Pulmonary artery endothelial cell (primary cell): ENCODE measurements at regions not wholly inside any gene's neighbourhood (a gene's known extent, or its start where the extent isn't known, plus 50 kb on each side); places are given as distances from the start of the nearest gene placed in this dataset.

Source experiments
- DNase-seq: peaks from one replicate; pipeline ENCODE4 v3.0.0-alpha.2; 2011; ENCODE audit warnings: low read depth, low spot score

DNA sequence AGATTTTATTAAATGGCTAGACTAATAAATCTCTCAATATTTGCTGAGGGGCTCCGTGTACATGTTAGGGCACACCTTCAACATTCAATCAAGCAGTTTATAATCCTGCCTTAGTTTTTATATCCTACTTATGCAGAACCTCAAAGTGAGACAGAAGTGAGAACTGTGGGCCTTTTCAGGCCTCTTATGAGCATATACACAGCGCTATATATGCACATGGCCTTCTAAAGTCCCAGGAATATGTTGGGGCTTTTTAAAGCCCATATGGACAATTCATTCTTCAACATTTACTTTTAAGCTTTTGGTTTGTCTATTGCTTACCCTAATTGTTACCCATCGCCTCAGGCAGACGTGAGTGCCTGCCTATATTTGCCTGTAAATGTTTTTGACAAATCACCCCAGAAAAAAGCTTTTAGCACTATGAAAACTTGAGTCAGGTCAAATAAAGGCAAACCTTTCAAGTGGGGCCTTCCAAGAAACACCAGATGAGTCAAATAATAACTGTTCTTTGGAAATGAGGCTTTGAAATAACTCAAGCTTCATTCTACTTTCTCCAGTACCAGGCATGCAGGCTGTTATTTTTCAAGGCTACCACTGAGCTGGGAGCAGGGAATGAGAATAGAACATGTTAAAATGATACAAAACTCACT, 58.2 kb downstream of the ESM1 start:
- no peak for DNase-seq

DNA sequence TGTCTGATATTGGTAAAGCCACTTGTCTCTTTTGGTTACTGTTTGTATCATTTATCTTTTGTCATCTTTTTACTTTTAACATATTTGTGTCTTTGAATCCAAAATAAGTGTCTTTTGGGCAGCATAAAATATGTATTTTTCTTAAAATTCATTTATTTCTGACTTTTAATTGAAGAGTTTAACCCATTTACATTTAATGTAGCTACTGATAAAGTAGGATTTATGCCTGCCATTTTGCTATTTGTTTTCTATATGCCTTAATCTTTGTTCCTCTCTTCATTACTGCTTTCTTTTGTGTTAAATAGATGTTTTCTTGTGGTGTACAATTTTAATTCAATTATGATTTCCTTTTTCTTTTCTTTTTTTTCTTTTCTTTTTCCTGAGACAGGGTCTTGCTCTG, 60.9 kb downstream of the ESM1 start:
- DNase-seq = no peak

DNA sequence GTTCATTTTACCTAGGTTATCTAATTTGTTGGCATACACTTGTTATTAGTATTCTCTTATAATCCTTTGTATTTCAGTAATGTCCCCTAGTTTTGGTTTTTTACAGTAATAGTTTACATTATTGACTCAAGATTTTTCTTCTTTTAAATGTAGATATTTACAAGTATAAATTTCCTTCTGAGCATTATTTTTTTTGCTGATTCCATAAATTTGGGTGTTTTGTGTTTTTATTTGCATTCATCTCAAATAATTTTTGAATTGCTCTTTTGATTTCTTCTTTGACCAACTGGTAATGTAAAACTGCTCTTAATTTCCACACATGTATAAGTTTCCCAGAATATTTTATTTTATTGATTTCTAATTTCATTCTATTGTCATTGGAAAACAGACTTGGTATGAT, 68.1 kb downstream of the ESM1 start:
- DNase-seq = no peak

DNA sequence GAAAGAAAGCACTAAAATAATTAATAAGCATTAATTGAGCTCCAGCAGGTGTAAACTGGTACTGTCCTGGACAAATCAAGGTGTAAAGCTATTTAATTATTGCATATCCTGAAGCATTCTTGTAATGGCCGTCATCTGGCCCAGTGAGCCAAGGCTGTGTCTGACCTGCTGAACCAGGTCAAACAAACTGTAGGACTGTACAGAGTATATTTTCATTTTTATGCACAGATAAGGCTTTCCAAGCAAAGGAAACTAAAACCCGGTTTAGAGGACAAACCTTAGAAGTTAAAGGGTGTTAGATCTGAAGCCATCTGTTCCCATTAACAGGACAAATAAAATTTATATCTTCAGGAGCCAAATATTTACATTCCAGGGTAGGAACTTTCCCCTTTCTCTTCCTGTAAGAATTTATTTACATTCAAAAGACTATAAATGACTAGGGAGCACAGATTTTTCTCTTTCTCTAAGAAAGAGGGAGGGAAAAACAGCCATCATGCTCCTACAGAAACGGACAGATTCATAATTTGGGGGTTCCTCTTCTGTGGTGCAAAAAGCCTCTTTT, 69.8 kb downstream of the ESM1 start:
- no peak for DNase-seq

DNA sequence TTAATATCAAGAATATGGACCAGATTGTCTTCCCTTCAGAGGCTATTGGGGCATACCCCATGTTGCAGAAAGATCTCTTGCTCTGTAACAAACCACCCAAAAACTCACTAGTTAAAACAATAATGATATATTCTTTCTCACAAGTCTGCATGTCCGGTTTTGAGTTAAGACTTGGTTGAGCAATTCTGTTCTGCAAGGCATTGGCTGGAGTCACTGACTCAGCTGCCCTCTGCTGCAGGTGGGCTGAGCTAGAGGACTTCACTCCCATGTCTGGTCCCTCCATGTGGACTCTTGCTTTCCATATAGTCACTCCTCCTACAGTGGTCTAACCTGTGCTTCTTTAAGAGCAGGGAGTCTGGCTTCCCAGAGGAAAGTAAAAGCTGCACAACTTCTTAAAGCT, 73.4 kb downstream of the ESM1 start:
- DNase-seq = no peak

DNA sequence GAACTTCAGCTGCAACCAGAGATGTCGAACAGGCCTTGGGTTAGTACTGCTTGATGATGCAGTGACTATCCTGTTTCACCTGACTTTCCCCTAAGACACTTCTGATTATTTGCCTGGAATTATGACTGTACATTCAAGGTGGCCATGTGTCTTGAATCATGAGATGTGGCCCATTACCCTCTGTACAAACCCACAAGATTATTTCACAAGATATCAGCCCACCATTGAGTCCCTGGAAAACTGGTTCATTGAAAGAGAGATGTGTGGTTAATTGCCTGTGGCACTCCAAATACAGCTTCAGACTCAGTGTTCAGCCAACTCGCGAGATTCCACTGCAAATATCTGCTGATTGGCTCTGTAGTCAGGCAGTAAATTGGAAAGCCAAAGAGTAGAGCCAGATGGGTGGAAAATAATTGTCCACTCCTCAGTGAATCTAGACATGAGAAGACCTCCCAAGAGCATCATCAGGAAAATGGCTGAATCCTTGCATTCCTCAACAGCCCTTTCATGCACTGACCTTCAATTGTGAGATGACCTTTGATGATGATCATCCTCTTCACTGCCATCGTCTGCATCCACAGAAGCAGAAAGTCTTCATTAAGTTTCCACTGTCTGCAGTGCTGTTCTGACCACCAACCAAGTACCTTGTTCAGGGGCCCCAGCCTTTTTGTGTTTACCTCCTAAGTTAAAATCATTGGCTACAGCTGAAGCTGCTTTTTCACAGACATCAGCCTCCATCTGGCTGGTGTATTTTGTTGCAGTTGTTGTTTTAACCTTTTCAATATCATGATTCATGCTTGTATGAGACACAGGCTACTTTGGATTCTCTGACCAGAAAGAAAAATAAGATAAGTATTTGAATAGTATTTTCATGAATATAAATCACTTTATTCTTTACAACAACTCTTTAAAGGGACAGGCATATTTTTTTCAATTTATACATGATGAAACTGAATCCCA, 75.2 kb downstream of the ESM1 start:
- DNase-seq = peak; percentile 55

DNA sequence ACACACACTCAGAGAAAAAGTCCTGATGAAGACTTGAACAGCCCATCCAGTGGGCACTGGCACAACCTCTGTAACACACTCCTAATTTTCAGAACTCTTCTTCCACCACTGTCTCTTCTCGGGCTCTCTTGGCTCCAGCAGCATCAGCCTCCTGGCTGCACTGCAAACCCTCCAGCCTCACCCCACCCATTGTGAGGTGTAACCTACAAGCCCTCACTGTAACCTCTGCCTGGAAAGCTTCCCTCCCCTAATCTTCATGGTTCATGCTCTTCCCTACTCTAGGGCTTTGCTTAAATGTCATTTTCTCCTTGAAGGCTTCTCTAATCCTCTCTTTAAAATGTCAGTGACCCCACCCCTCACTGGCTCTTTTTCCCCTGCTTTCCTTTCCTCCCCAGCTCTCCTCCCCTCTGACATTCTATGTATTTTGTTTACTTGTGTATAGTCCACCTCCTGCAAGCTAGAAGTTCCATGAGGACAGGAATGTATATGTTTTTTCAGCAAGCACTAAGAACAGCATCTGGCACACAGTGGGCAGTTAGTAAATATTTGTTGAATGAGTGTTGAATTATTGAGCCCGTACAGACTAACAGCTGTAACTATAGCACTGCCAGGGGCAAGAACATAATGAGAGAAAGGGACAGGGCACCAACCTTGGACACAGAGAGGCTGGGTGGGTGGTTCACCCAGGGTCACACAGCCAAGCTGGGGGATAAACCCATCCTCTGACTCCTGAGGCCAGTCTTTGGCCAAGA, 76.4 kb downstream of the ESM1 start:
- no peak for DNase-seq

DNA sequence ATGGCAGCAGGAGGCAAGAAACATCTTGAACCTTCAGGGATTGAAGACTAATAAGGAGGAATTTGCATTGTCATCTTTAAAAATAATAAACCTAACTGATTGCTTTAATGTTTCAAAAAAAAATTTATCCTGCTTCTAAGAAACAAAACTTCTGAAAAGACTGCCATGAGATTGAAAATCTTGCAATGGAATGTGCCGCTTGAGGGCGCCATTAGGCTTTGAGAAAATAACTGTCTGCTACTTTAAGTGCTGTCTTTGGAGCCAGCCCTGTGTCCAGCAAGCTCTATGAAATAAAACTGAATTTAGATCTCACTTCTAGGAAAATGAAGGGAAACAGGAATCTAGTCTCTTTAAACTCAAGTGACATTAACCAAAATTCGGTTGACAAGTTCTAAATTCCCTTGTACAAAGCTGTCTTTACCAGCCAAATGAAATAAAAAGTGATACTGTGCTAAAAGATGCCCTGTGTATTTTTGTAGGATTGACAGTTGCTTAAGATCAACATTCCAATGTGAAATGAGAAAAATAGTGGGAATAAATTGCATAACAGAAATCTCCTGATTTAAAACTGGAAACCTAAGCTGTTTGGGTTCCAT, 79.4 kb downstream of the ESM1 start:
- DNase-seq = peak; percentile 54

DNA sequence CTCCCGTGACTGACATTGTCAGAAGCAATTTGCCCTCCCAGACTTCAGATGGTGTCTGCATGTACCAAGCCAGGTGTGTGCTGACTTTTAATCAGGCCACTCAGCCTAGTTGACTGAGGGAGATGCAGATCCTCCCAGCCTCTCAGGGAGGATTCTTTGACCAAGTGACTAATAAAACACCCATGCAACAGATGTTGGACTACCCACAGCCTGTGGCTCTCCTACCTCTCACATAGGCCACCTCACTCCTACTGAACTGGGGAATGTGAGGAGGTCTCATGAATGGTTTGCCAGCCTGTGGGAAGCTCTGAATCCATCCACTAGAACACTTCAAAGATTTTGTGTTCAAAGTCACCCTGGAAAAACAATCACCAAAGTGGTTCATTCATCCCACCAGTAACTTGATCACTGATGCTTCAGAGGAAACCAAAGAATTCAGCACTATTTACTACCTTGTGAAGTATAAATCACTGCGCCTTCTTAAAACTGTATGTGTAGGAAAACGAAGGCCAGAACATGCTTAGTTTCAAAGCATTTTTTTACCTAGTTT, 80.1 kb downstream of the ESM1 start:
- no peak for DNase-seq

DNA sequence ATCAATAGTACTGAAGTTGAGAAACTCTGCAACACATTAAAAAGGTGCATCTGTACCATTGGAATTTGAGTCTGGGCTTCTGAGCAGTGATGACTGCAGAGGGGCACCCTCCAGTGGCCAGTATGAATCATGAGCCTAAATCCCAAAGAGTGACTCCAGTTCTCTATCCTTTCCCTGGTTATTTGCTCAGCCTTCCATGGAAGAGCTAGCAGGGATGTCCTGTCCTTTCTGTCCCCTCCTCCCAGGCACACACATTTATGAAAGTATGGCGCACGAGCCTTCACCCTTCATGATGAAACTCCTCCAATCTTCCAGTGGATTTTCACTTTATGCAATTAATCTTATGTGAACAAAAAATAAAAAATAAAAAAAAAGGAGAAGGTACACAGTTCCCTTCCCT, 81.0 kb downstream of the ESM1 start:
- DNase-seq = peak; percentile 15

DNA sequence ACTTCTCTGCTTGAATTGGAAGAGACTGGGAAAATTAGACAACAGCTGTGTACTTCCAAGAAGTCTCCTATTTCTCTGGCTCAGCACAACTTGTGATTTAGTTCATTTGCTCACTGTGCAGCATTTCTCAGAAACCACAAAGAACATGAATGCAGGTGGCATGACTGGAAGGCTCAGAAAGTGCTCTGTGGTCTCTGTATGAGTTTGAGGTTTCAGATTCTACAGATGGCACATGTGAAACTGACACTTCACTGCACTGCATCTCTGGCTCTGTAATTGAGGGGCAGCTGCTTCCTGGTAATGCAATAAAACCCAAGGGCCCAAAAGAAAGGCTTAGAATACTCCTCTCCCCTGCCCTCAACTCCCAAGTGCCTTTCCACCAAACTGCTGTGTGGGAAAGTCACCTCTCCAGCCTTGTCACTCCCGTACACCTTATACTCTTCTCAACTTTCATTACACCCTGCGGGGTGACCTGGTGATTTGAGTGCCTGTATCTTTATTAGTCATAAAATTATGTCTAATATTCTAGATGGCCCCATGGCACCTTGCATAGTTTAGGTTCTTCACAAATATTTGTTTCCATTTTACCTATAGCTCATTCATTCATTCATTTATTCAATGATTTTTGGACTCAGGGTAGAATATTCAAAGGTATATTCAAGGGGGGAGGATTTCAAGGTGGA, 82.5 kb downstream of the ESM1 start:
- no peak for DNase-seq

DNA sequence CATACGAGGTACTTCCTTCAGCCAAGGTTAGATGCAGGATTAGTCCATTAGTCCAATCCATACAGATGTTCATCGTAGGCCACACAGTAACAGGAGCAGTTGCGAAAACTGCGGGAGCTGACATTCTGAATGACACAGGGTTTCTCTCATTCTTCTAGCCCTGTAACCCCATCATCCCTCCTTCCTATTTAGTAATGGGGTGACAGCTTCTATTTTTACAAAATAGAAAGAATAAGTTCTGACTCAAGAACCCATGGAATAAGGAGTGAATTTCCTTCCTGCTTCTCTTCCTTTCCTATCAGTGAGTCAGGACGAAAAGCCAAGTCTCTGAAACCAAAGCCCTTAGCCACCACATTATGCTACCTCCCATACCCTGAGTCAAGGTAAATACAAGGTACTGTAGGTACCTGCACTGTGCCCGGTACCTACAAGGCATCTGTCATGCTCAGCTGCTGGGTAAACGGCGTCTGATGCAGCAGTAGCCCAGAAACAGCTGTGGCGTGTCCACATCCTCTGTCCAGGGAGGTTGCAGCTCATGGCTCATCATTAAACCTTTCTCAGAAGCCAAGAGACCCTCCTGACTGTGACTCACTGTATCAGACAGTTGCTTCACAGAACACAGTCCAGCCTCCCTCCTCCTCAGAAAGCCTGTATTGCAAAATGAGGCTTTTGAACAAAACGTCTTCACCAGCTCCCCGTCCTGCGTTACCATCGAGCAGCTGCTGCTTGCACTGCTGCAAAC, 84.2 kb downstream of the ESM1 start:
- no peak for DNase-seq

DNA sequence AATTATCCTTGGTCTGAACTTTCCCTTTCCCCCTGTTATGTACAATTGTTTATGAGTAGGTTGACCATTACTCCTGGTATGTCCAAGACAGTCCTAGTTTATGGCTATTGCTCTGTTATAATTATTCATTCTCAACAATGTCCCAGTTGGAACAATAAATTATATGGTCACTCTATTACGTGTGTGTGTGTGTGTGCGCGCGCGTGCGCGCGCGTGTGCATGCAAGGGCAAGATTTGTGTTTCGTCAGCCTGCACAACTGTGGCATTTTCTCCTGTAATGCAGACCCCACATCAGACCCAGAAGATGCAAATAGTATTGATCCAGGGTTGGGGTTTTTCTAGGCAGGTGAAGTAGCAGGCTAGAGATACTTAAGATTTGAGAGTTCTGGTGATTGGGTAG, 88.4 kb downstream of the ESM1 start:
- no peak for DNase-seq

DNA sequence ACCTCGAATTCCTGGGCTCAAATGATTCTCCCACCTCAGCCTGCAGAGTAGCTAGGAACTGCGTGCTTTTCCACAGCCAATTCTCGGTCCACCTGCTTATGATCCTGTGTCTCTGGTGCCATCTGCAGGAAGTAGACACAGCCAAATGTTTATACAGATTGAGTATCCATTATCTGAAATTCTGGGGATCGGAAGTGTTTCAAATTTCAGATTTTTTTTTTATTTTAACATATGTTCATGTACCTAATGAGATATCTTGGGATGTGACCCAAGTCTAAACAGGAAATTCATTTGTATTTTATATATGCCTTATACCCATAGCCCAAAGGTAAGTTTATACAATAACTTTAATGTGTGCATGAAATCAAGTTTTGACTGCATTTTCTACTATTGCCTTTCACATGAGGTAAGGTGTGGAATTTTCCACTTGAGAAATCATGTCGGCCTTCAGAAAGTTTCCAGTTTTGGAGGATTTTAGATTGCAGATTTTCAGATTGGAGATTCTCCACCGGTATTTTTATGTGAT, 89.5 kb downstream of the ESM1 start:
- DNase-seq = peak; percentile 17

DNA sequence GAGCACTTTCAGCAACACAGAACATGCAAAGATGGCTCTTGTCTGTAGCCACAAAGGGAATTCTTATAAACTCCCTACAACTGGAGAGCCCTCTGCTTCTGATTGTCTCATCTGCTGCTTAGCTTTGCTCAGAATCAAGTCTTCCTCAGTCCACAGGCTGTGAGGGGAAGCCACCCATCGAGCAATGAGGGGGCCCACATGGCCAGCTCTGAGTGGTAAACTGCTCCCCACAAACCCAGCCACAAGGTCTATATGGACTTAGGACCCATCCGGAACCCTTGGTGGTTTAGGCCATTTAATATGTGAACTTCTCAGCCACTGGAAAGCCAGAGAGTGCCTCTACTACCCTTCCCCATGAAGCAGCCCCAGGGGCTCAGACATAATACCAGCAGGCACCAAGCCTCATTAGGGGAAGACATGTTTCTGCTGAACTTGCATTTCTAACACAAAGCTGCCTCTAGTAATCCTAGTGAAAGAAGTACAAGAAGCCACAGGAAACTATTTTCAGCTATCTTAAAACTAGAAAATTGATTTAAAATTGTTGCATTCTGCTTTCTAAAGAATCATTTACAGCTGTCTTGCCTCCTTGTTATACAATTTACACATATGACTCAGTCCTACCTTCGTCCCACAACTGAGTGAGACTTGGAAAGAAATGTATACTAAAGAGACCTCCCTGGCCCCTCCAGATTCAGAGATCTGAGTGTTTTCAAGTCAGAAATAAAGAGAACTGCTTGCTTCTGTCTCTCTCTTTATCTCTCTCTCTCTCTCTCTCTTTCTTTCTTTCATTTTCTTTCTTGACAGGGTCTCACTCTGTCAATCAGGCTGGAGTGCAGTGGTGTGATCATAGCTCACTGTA, 90.2 kb downstream of the ESM1 start:
- no peak for DNase-seq

DNA sequence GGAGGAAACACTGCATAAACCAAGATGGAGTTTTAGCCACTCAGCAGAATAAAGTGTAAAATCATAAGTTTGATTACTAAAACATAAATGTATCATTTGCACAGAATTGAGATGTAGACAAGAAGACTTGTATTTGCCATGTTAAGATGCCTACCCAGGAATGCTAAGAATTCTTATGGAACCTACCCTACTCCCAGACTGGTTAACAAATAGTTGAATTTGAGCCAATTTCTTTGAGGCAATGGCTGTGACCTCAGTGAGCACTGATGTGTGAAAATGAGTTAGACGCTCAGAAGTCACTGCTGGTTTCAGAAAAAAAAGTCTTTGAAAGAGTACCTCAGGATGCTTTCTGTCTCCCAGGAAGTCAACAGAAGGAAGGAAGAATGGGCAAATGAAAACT, 95.6 kb downstream of the ESM1 start:
- peak; percentile 45 for DNase-seq

DNA sequence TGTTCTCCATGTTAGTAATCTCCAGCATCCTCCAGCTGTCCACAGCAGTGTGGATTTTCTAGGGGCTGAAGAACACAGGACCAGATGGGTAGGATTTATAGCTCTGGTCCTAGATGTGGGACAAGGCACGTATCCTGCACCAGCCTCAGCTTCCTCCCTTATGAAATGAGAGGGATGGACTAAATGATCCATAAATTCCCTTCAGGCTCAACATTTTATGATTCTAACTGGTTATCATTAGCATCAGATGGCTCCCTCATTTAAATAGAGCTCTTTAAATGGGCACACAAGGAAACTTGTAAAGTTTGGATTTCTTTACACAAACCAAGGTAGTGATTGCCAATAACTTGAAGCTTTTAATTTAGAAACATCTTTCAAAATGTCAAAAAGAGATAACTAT, 97.7 kb downstream of the ESM1 start:
- no peak for DNase-seq

DNA sequence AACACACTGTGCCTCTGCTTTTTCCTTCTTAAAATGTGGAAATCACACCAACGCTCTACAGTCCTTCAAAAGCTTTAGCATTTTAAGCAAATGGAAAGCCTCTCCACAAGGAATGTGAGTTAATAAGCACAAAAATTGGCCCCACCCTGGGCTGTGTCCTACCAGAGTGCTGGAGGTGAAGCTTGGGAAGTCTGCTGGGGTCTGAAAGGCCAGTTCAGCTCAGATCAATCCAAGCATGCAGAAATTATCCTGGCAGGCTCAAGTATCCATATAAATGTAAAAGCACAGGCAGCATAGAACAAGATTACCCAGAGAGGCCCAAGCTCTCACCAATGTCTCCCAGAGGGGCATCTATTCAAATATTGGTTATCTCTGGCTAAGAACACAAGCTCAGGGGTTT, 98.5 kb downstream of the ESM1 start:
- DNase-seq = no peak

DNA sequence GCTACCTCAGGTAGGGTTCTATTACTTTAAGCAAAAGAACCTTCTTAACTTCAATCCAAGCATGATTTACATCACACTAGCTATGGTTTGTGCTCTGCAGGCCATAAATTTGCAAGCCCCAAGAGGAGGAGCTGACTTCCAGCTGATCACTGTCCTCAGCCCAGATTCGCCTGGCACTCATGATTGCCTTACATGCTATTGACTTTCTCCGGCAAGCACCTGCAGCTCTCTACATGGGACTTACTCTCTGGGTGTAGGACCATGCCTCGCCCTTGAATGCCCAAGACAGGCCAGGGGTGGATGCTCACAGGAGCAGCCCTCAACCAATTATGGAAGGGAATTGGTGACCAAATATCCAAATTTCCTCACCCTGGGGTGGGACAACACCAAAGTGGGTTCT, 99.8 kb downstream of the ESM1 start:
- DNase-seq = no peak
